Fibroblast of gingiva (primary cell): ENCODE measurements at regions not wholly inside any gene's neighbourhood (a gene's known extent, or its start where the extent isn't known, plus 50 kb on each side); places are given as distances from the start of the nearest gene placed in this dataset.
A peak's percentile ranks its signal among the peaks of the same experiment; 100 is the strongest.

Experiments used
- DNase-seq: peaks from one replicate; pipeline ENCODE4 v3.0.0-alpha.2; 2011; ENCODE audit warnings: low read depth

GRCh38 chr9:73761905-73762304 lies 610.2 kb downstream of the ANXA1 start:
- DNase-seq: no peak

- no peak for DNase-seq
These were observed 622.2 kb downstream of the ANXA1 start for GRCh38 chr9:73773896-73774295.

GRCh38 chr9:73775757-73776156 lies 624.1 kb downstream of the ANXA1 start:
- DNase-seq: peak; percentile 11

- DNase-seq: peak; percentile 97
These were observed 629.3 kb downstream of the ANXA1 start for GRCh38 chr9:73780916-73781315.

- DNase-seq: peak; percentile 76
These were observed 630.5 kb downstream of the ANXA1 start for GRCh38 chr9:73782166-73782565.

- DNase-seq: no peak
These were observed 647.8 kb downstream of the ANXA1 start for GRCh38 chr9:73799446-73799845.

- peak; percentile 77 for DNase-seq
These were observed 653.4 kb downstream of the ANXA1 start for GRCh38 chr9:73805111-73805510.

- peak; percentile 10 for DNase-seq
These were observed 654.3 kb downstream of the ANXA1 start for GRCh38 chr9:73805853-73806458.

GRCh38 chr9:73806876-73807275 lies 655.2 kb downstream of the ANXA1 start:
- no peak for DNase-seq

GRCh38 chr9:73807952-73808351 lies 656.3 kb downstream of the ANXA1 start:
- no peak for DNase-seq

GRCh38 chr9:73810585-73811215 lies 659.0 kb downstream of the ANXA1 start:
- DNase-seq: peak; percentile 90

GRCh38 chr9:73813546-73813945 lies 661.9 kb downstream of the ANXA1 start:
- DNase-seq: no peak

- no peak for DNase-seq
These were observed 665.2 kb downstream of the ANXA1 start for GRCh38 chr9:73816905-73817304.

GRCh38 chr9:73824671-73825070 lies 672.5 kb upstream of the RORB start:
- no peak for DNase-seq

GRCh38 chr9:73838871-73839270 lies 658.3 kb upstream of the RORB start:
- no peak for DNase-seq

GRCh38 chr9:73839471-73839870 lies 657.7 kb upstream of the RORB start:
- DNase-seq: no peak

- DNase-seq: no peak
These were observed 656.1 kb upstream of the RORB start for GRCh38 chr9:73841018-73841417.

GRCh38 chr9:73844135-73844534 lies 653.0 kb upstream of the RORB start:
- DNase-seq: no peak

- no peak for DNase-seq
These were observed 651.6 kb upstream of the RORB start for GRCh38 chr9:73845539-73845938.

GRCh38 chr9:73845954-73846690 lies 651.0 kb upstream of the RORB start:
- DNase-seq: peak; percentile 49

- no peak for DNase-seq
These were observed 649.6 kb upstream of the RORB start for GRCh38 chr9:73847536-73847935.

- DNase-seq: no peak
These were observed 643.6 kb upstream of the RORB start for GRCh38 chr9:73853549-73853948.

- no peak for DNase-seq
These were observed 641.9 kb upstream of the RORB start for GRCh38 chr9:73855206-73855605.
